HCT116 (cell line): ENCODE measurements at regions not wholly inside any gene's neighbourhood (a gene's known extent, or its start where the extent isn't known, plus 50 kb on each side); places are given as distances from the start of the nearest gene placed in this dataset.

ENCODE experiments used
- ATAC-seq: fragments of 200-7000 bp; cut with Tn5 transposase; 2 replicates; pipeline ENCODE4 v1.9.1; 2020; ENCODE audit warnings: mild to moderate bottlenecking, moderate library complexity
- BruUV-seq: library from RNA; stranded (reverse); fragments of 400-500 nt; replicated peaks from 2 replicates; lab custom pipeline; 2021; lab: Mats Ljungman, UMichigan
- CTCF ChIA-PET: fragments of 300-600 bp; sonication (Branson Sonifier 250); formaldehyde crosslinking; loops from one replicate; lab custom pipeline; 2021; ENCODE audit warnings: antibody characterized with exemption; lab: Charles Lee
- POLR2A ChIA-PET: fragments of 300-600, 350-600 bp; sonication (Branson Sonifier 250); formaldehyde crosslinking; loops from one replicate; lab custom pipeline; 2021; ENCODE audit warnings: antibody characterized with exemption; lab: Charles Lee
- RAD21 ChIA-PET, 2 experiments: fragments of 300-600 bp; sonication (Branson Sonifier 250); formaldehyde crosslinking; loops; one replicate each; lab custom pipeline; 2023; ENCODE audit warnings: low total read pairs in 2 of 2; ENCODE audit not compliant: uncharacterized antibody in 2 of 2, unreplicated experiment in 2 of 2, low non-redundant PET in 1 of 2; lab: Charles Lee
- DNase-seq: peaks from one replicate; pipeline ENCODE4 v3.0.0-alpha.2; 2010; ENCODE audit warnings: low read depth, low spot score
- H2AFZ ChIP-seq: fragments of 200-600 bp; shearing (Covaris generic), sonication (generic); 2 replicates; pipeline ENCODE4 v1.6.1; 2017; ENCODE audit warnings: low read depth, mixed run types, mixed read lengths, antibody characterized with exemption, low read length; ENCODE audit not compliant: poor library complexity, severe bottlenecking
- H3K27ac ChIP-seq: 2 replicates; pipeline ENCODE4 v1.5.1; 2012; ENCODE audit warnings: low read depth, low read length
- H3K27me3 ChIP-seq: fragments of 200-600 bp; sonication (generic); 2 replicates; pipeline ENCODE4 v1.6.1; 2016; ENCODE audit warnings: mixed run types, low read length, mixed read lengths; ENCODE audit not compliant: insufficient read depth
- H3K36me3 ChIP-seq, 2 experiments: fragments of 200-500 bp in 1 of 2; fragments of 200-600 bp in 1 of 2; sonication (Bioruptor generic) in 1 of 2; sonication (generic) in 1 of 2; 2 replicates each; pipeline versions ENCODE4 v1.5.1 to v1.6.1; 2014 to 2016; ENCODE audit warnings: low read length in 2 of 2, inconsistent platforms in 1 of 2, mixed read lengths in 1 of 2, mixed run types in 1 of 2; ENCODE audit not compliant: insufficient read depth in 2 of 2, control insufficient read depth in 1 of 2
- H3K4me1 ChIP-seq, 2 experiments: fragments of 200-600 bp in 1 of 2; sonication (generic) in 1 of 2; 2 replicates each; pipeline versions ENCODE4 v1.5.1 to v1.6.1; 2012 to 2017; ENCODE audit warnings: low read length in 2 of 2, inconsistent platforms in 1 of 2, mild to moderate bottlenecking in 1 of 2, mixed read lengths in 1 of 2, mixed run types in 1 of 2, moderate library complexity in 1 of 2; ENCODE audit not compliant: insufficient read depth in 2 of 2, control insufficient read depth in 1 of 2
- H3K4me2 ChIP-seq: fragments of 200-600 bp; sonication (generic); 2 replicates; pipeline ENCODE4 v1.6.1; 2017; ENCODE audit warnings: mixed run types, low read length, mixed read lengths
- H3K4me3 ChIP-seq, 2 experiments: fragments of 200-600 bp in 1 of 2; sonication (generic) in 1 of 2; replicated peaks in 1 of 2; 2 replicates each; pipeline ENCODE4 v1.5.1; 2011 to 2016; ENCODE audit warnings: low read length in 2 of 2, control low read depth in 1 of 2, low read depth in 1 of 2, mild to moderate bottlenecking in 1 of 2, mixed read lengths in 1 of 2, mixed run types in 1 of 2
- H3K79me2 ChIP-seq: fragments of 200-600 bp; sonication (generic); 2 replicates; pipeline ENCODE4 v1.6.1; 2017; ENCODE audit warnings: mild to moderate bottlenecking, mixed run types, low read length, moderate library complexity, mixed read lengths; ENCODE audit not compliant: insufficient read depth
- H3K9ac ChIP-seq: fragments of 200-600 bp; sonication (generic); 2 replicates; pipeline ENCODE4 v1.6.1; 2016; ENCODE audit warnings: low read length, mixed read lengths
- H3K9me2 ChIP-seq: fragments of 200-600 bp; sonication (generic), shearing (Covaris generic); 2 replicates; pipeline ENCODE4 v1.6.1; 2017; ENCODE audit warnings: mixed run types, mild to moderate bottlenecking, moderate library complexity; ENCODE audit not compliant: insufficient read depth
- H3K9me3 ChIP-seq, 2 experiments: fragments of 200-500 bp in 1 of 2; fragments of 200-600 bp in 1 of 2; sonication (Bioruptor generic) in 1 of 2; sonication (generic) in 1 of 2; 2 replicates each; pipeline ENCODE4 v1.6.1; 2014 to 2017; ENCODE audit warnings: low read length in 2 of 2, mixed read lengths in 2 of 2, inconsistent platforms in 1 of 2, low read depth in 1 of 2, mild to moderate bottlenecking in 1 of 2, mixed run types in 1 of 2, moderate library complexity in 1 of 2; ENCODE audit not compliant: control insufficient read depth in 1 of 2, insufficient read depth in 1 of 2
- H4K20me1 ChIP-seq: fragments of 200-600 bp; sonication (generic), shearing (Covaris generic); 2 replicates; pipeline ENCODE4 v1.6.1; 2017; ENCODE audit warnings: mixed run types, mild to moderate bottlenecking, moderate library complexity; ENCODE audit not compliant: insufficient read depth
- CEBPB ChIP-seq: IDR thresholded peaks from 2 replicates; pipeline ENCODE4 v1.6.1; 2012; ENCODE audit warnings: low read depth
- CTCF ChIP-seq, 3 experiments: fragments of 200-600 bp in 1 of 3; sonication (generic) in 1 of 3; IDR thresholded peaks in 2 of 3; conservative IDR thresholded peaks in 1 of 3; 2 replicates each; pipeline ENCODE4 v1.5.1; 2012 to 2017; ENCODE audit warnings: low read depth in 2 of 3, low read length in 2 of 3, antibody characterized with exemption in 1 of 3, borderline replicate concordance in 1 of 3, control low read depth in 1 of 3, mild to moderate bottlenecking in 1 of 3, mixed read lengths in 1 of 3, mixed run types in 1 of 3, moderate library complexity in 1 of 3; ENCODE audit not compliant: insufficient read depth in 1 of 3
- EGR1 ChIP-seq: IDR thresholded peaks from 2 replicates; pipeline ENCODE4 v1.6.1; 2012; ENCODE audit warnings: low read depth
- ELF1 ChIP-seq: IDR thresholded peaks from 2 replicates; pipeline ENCODE4 v1.6.1; 2012; ENCODE audit warnings: low read depth, borderline replicate concordance
- FOSL1 ChIP-seq: IDR thresholded peaks from 2 replicates; pipeline ENCODE4 v1.6.1; 2012; ENCODE audit warnings: low read depth
- JUND ChIP-seq: IDR thresholded peaks from 2 replicates; pipeline ENCODE4 v1.6.1; 2012
- POLR2A ChIP-seq: IDR thresholded peaks from 2 replicates; pipeline ENCODE4 v1.7.0; 2011; ENCODE audit warnings: borderline replicate concordance; ENCODE audit not compliant: insufficient read depth, insufficient read length; ENCODE audit errors: extremely low read depth
- POLR2AphosphoS5 ChIP-seq: IDR thresholded peaks from 2 replicates; pipeline ENCODE4 v1.6.1; 2011; ENCODE audit warnings: mild to moderate bottlenecking, low read depth, low read length, moderate library complexity
- SIN3A ChIP-seq: IDR thresholded peaks from 2 replicates; pipeline ENCODE4 v1.6.1; 2012; ENCODE audit warnings: low read depth
- TCF7L2 ChIP-seq: IDR thresholded peaks from 2 replicates; pipeline ENCODE4 v1.7.0; 2011; ENCODE audit warnings: borderline replicate concordance, inconsistent platforms; ENCODE audit not compliant: insufficient read depth, insufficient read length; ENCODE audit errors: extremely low read depth
- YY1 ChIP-seq: IDR thresholded peaks from 2 replicates; pipeline ENCODE4 v1.6.1; 2011; ENCODE audit warnings: low read length, low read depth, moderate library complexity, mild to moderate bottlenecking; ENCODE audit not compliant: insufficient replicate concordance; ENCODE audit errors: extremely low read depth
- ZBTB33 ChIP-seq: IDR thresholded peaks from 2 replicates; pipeline ENCODE4 v1.6.1; 2011; ENCODE audit warnings: mild to moderate bottlenecking, low read length, moderate library complexity; ENCODE audit not compliant: insufficient replicate concordance; ENCODE audit errors: extremely low read depth
- ZFX ChIP-seq: fragments of 450-650 bp; IDR thresholded peaks from 2 replicates; pipeline ENCODE4 v1.6.1; 2017
- intact Hi-C: fragments of 100-400 bp; cut with micrococcal nuclease; formaldehyde crosslinking; loops from 2 replicates; pipeline ENCODE4 v1.10.0; 2022

GRCh38 chr5:89723907-89724306 is 685.6 kb downstream of the CETN3 start (continued):
- TF ChIP-seq ZBTB33 (no peak), CEBPB (no peak), CTCF (IDR thresholded peaks at IDR 0.05 in 2 of 3, conservative IDR thresholded peaks at IDR 0.05 in 1 of 3; ENCODE audit: borderline replicate concordance in 1 of 3, insufficient read depth in 1 of 3, low read depth in 2 of 3, low read length in 2 of 3) (no peak)

GRCh38 chr5:89722538-89722937 is 687.0 kb downstream of the CETN3 start:
- H3K4me1 ChIP-seq: no peaks in the 10 kb centered on the region
- no peak overlapping the region for H3K27ac ChIP-seq
- H3K36me3 ChIP-seq: no peaks in the 10 kb centered on the region
- TF ChIP-seq POLR2A (no peak), POLR2AphosphoS5 (no peak), TCF7L2 (no peak), SIN3A (no peak), CEBPB (no peak), ZFX (no peak), FOSL1 (no peak), EGR1 (no peak), ELF1 (no peak), JUND (no peak), YY1 (no peak)
- TF ChIP-seq, all 23 proteins: peak for 0
- intact Hi-C loops: no loop called here
- no peaks in the 10 kb centered on the region for H3K79me2 ChIP-seq
- no peaks in the 10 kb centered on the region for H3K27me3 ChIP-seq
- ChIA-PET CTCF (interaction anchor here (1.7 kb wide), 1 partner anchor 994 kb away, joined by 4 read pairs; no protein-coding TSS in a partner anchor), RAD21 (interaction anchor here in 1 of 2 experiments (0.7 kb wide), 1 partner anchor 531 kb away, joined by 3 read pairs; no protein-coding TSS in a partner anchor), POLR2A (no interaction called here)
- H2AFZ ChIP-seq: no peak overlapping the region
- DNase-seq (no peak), ATAC-seq (no peak)
- no peaks in the 10 kb centered on the region for H3K9me3 ChIP-seq
- H4K20me1 ChIP-seq: no peaks in the 10 kb centered on the region
- BruUV-seq: no TSS peak
- H3K9me2 ChIP-seq: no peaks in the 10 kb centered on the region
- H3K4me2 ChIP-seq: no peak overlapping the region
- H3K4me3 ChIP-seq: no peak overlapping the region
- no peak overlapping the region for H3K9ac ChIP-seq
